Prostate gland (tissue), 2 donors: ENCODE measurements at regions not wholly inside any gene's neighbourhood (a gene's known extent, or its start where the extent isn't known, plus 50 kb on each side); places are given as distances from the start of the nearest gene placed in this dataset.

ENCODE experiments used
- DNase-seq: peaks from one replicate; pipeline ENCODE4 v3.0.0-alpha.2; 2019; ENCODE audit warnings: low spot score
- H3K27ac ChIP-seq, 2 donors: fragments of 200-600 bp; sonication (generic); 2 replicates each; pipeline ENCODE4 v1.5.1; 2017 to 2019
- H3K27me3 ChIP-seq: fragments of 200-600 bp; sonication (generic); replicated peaks from 2 replicates; pipeline ENCODE4 v1.5.1; 2019; ENCODE audit not compliant: insufficient read depth
- H3K36me3 ChIP-seq, 2 donors: fragments of 200-600 bp; sonication (generic); 1 replicate in 1 of 2; 2 replicates in 1 of 2; pipeline versions ENCODE4 v1.5.1 to v1.8.1; 2017 to 2019
- H3K4me1 ChIP-seq: fragments of 200-600 bp; sonication (generic); replicated peaks from 2 replicates; pipeline ENCODE4 v1.5.1; 2019
- H3K4me3 ChIP-seq, 2 donors: fragments of 200-600 bp; sonication (generic); 2 replicates each; pipeline ENCODE4 v1.5.1; 2017 to 2019
- H3K9me3 ChIP-seq: fragments of 200-600 bp; sonication (generic); 2 replicates; pipeline ENCODE4 v1.5.1; 2017
- CTCF ChIP-seq, 4 experiments: fragments of 200-600 bp in 2 of 4; fragments of 450-650 bp in 2 of 4; sonication (generic) in 2 of 4; IDR thresholded peaks; 1 replicate in 3 of 4; 2 replicates in 1 of 4; pipeline ENCODE4 v1.5.1; 2016 to 2019; ENCODE audit warnings: antibody characterized with exemption in 4 of 4, mild to moderate bottlenecking in 2 of 4, moderate library complexity in 2 of 4
- POLR2A ChIP-seq: fragments of 450-650 bp; IDR thresholded peaks from one replicate; pipeline ENCODE4 v1.6.1; 2016; ENCODE audit warnings: antibody characterized with exemption, mild to moderate bottlenecking
- POLR2AphosphoS5 ChIP-seq: sonication (generic); formaldehyde crosslinking; IDR thresholded peaks from one replicate; pipeline ENCODE4 v1.6.1; 2017; ENCODE audit warnings: antibody characterized with exemption
- WGBS: methylation state at CpG from one replicate; pipeline ENCODE4 v1.1.5; 2018; 5-methylcytosine and 5-hydroxymethylcytosine counted together
- intact Hi-C: fragments of 100-400 bp; cut with DNase I; formaldehyde crosslinking; loops from one replicate; pipeline ENCODE4 v1.14.2; 2022

GRCh38 chrX:44042751-44043150, 69.6 kb upstream of the NDP start:
- no peaks in the 10 kb centered on the region for H3K27me3 ChIP-seq
- no peak overlapping the region for H3K4me3 ChIP-seq
- H3K27ac ChIP-seq: no peak overlapping the region
- WGBS: 75% methylated on average over 1 of the region's 1 CpG
- DNase-seq: no peak
- no peaks in the 10 kb centered on the region for H3K9me3 ChIP-seq
- H3K36me3 ChIP-seq: no peaks in the 10 kb centered on the region
- intact Hi-C loops: no loop called here
- no peaks in the 10 kb centered on the region for H3K4me1 ChIP-seq
- no peak for TF ChIP-seq CTCF (IDR thresholded peaks at IDR 0.05)
- TF ChIP-seq POLR2A: no peak
- no peak for TF ChIP-seq POLR2AphosphoS5

GRCh38 chrX:44042116-44042515, 68.9 kb upstream of the NDP start:
- no peaks in the 10 kb centered on the region for H3K27me3 ChIP-seq
- H3K36me3 ChIP-seq: no peaks in the 10 kb centered on the region
- no peak overlapping the region for H3K4me3 ChIP-seq
- WGBS: 41% methylated on average over 2 of the region's 2 CpGs
- TF ChIP-seq POLR2A (no peak), CTCF (IDR thresholded peaks at IDR 0.05) (no peak), POLR2AphosphoS5 (no peak)
- DNase-seq: no peak
- H3K27ac ChIP-seq: no peak overlapping the region
- H3K4me1 ChIP-seq: no peaks in the 10 kb centered on the region
- intact Hi-C loops: no loop called here
- no peaks in the 10 kb centered on the region for H3K9me3 ChIP-seq

GRCh38 chrX:44040406-44040805, 67.2 kb upstream of the NDP start:
- Histone ChIP-seq H3K36me3 (no peaks in the 10 kb centered on the region), H3K4me3 (no peak overlapping the region), H3K4me1 (no peaks in the 10 kb centered on the region), H3K27me3 (no peaks in the 10 kb centered on the region), H3K9me3 (no peaks in the 10 kb centered on the region), H3K27ac (no peak overlapping the region)
- 92% methylated on average over 3 of the region's 3 CpGs for WGBS
- TF ChIP-seq CTCF (IDR thresholded peaks at IDR 0.05) (no peak), POLR2A (no peak)
- intact Hi-C loops: no loop called here
- DNase-seq: no peak

- Histone ChIP-seq H3K9me3 (no peaks in the 10 kb centered on the region), H3K4me1 (no peaks in the 10 kb centered on the region), H3K27ac (no peak overlapping the region), H3K27me3 (no peaks in the 10 kb centered on the region), H3K36me3 (no peaks in the 10 kb centered on the region), H3K4me3 (no peak overlapping the region)
- intact Hi-C loops: no loop called here
- WGBS: 58% methylated on average over 1 of the region's 1 CpG
- TF ChIP-seq POLR2AphosphoS5 (no peak), POLR2A (no peak), CTCF (IDR thresholded peaks at IDR 0.05) (no peak)
- no peak for DNase-seq
Observed at GRCh38 chrX:44039556-44039955, 66.4 kb upstream of the NDP start.

- intact Hi-C loops: no loop called here
- Histone ChIP-seq H3K27ac (no peak overlapping the region), H3K4me1 (no peaks in the 10 kb centered on the region), H3K27me3 (no peaks in the 10 kb centered on the region), H3K9me3 (no peaks in the 10 kb centered on the region), H3K4me3 (no peak overlapping the region), H3K36me3 (no peaks in the 10 kb centered on the region)
- no peak for DNase-seq
- 16% methylated on average over 3 of the region's 3 CpGs for WGBS
- no peak for TF ChIP-seq CTCF (IDR thresholded peaks at IDR 0.05)
- no peak for TF ChIP-seq POLR2AphosphoS5
- no peak for TF ChIP-seq POLR2A
Observed at GRCh38 chrX:44036336-44036735, 63.1 kb upstream of the NDP start.
